GM10266 (cell line): ENCODE measurements at regions not wholly inside any gene's neighbourhood (a gene's known extent, or its start where the extent isn't known, plus 50 kb on each side); places are given as distances from the start of the nearest gene placed in this dataset.

Source experiments
- DNase-seq: peaks from one replicate; pipeline ENCODE4 v3.0.0; 2012; ENCODE audit errors: extremely low spot score
- CTCF ChIP-seq: IDR thresholded peaks from 2 replicates; pipeline ENCODE4 v1.5.1; 2012; ENCODE audit warnings: mild to moderate bottlenecking, low read depth; ENCODE audit not compliant: control insufficient read depth, insufficient read depth; ENCODE audit errors: missing control alignments

- no peak for DNase-seq
- no peak for TF ChIP-seq CTCF
Observed at GRCh38 chr2:22003270-22003669, 879.5 kb downstream of the TDRD15 start.

GRCh38 chr2:22011048-22011447 is 887.3 kb downstream of the TDRD15 start:
- TF ChIP-seq CTCF = no peak
- no peak for DNase-seq

DNA sequence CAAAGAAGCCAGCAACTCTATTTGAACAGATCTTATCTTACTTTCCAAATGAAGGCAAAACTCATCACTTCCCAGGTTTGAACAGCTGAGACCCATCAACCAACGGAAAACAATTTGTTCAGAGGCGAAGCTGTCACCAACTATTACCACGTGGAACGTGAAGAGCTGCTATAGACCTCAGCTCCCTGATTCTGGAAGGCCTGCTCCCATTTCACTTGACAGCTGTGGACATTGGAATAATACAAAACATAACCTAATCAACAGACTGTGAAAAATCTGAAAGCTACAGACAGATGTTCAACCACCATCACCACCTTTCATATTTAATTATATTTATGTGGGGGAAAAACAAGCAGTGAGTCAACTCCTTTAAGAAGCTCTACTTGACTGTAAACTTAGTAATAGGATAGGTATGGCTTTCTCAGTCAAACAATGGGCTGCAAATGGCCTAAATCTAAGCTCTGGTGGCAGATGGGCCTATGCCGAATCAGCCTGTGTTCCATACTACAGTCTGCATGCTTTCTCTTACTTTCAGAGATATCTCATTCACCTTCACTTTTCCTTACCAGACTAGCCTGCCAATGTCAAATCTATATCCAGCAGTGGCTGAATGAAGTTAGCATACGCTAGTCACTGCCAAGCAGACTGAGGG is 896.4 kb downstream of the TDRD15 start:
- DNase-seq = no peak
- TF ChIP-seq CTCF = no peak

GRCh38 chr2:22027345-22028005 is 903.7 kb downstream of the TDRD15 start:
- no peak for TF ChIP-seq CTCF
- no peak for DNase-seq

DNA sequence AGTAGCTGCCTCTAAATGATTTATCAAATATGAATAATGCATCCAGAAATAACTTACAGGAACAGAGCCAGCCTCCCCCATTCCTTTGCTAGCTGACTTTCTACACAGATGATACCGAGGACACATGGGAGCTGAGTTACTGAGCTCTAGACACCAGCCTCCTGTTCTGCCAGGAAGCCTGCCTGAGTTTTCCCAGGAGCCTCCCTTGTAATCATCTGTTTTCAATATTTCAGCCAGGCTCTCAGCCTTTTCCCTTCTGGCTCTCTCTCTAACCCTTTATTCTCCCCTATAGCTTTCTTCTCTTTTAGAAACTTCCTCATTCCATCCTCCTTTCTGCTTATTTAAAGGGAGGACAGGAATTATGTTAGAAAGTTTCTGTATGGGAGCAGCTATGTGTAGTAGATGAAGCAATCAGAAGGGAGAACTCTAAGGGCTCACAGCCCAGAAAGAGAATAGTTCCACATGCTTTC is 911.6 kb downstream of the TDRD15 start:
- no peak for DNase-seq
- TF ChIP-seq CTCF = no peak

DNA sequence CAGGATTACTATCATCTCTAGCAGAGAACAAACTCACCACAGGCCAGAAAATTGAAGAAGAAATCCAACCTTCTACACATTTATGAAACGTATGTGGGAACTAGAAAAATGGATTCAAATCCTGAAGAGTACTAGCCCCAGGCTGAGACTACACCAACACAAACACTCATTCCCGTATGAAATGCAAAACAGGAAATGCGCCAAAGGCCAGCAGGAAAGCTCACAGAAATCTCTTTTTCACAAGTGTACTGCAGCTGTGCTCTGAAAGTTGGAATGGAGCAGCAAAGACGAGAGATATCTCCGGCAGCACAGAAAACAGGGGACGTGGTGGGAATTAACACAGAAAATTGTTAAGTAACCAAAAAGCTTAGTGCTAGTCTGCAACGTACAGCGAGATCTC is 913.5 kb downstream of the TDRD15 start:
- TF ChIP-seq CTCF = no peak
- DNase-seq = no peak

DNA sequence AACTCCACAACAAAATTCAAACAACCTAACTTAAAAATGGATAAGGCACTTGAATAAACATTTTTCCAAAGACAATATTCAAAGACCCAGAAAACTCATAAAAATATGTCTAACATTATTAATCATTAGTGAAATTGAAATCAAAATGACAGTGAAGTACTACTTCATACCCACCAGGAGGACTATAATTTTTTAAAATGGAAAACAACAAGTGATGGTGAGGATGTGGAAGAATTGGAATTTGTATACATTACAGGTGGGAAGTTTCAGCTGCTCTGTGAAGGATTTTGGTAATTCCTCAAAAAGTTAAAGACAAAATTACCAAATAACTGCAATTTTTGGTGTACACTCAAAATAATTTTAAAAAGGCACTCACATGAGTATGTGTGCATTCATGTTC is 920.0 kb downstream of the TDRD15 start:
- no peak for TF ChIP-seq CTCF
- DNase-seq = no peak
